Skeletal muscle satellite cell (primary cell): ENCODE measurements at regions not wholly inside any gene's neighbourhood (a gene's known extent, or its start where the extent isn't known, plus 50 kb on each side); places are given as distances from the start of the nearest gene placed in this dataset.
A peak's percentile ranks its signal among the peaks of the same experiment; 100 is the strongest.
"Not testable (repeated sequence)": the region's sequence is repeated elsewhere in the genome, so short reads cannot be mapped to it uniquely, and the experiment has no call there.

Experiments used
- H3K27me3 ChIP-seq: 2 replicates; pipeline ENCODE4 v1.7.0; 2013; ENCODE audit warnings: low read length; ENCODE audit not compliant: control insufficient read depth, insufficient read depth
- H3K36me3 ChIP-seq: 2 replicates; pipeline ENCODE4 v1.7.0; 2013; ENCODE audit warnings: mild to moderate bottlenecking, control low read depth, low read length; ENCODE audit not compliant: insufficient read depth
- H3K4me1 ChIP-seq: 2 replicates; pipeline ENCODE4 v1.7.0; 2013; ENCODE audit warnings: low read length; ENCODE audit not compliant: control insufficient read depth, insufficient read depth
- H3K4me2 ChIP-seq: 2 replicates; pipeline ENCODE4 v1.7.0; 2013; ENCODE audit warnings: mild to moderate bottlenecking, low read length
- H3K4me3 ChIP-seq: 2 replicates; pipeline ENCODE4 v1.7.0; 2013; ENCODE audit warnings: low read length
- H3K9ac ChIP-seq: 2 replicates; pipeline ENCODE4 v1.7.0; 2013; ENCODE audit warnings: mild to moderate bottlenecking, low read depth, low read length, moderate library complexity
- H3K9me3 ChIP-seq: replicated peaks from 2 replicates; pipeline ENCODE4 v1.7.0; 2013; ENCODE audit warnings: mild to moderate bottlenecking, control low read depth, low read length

GRCh38 chr10:47164126-47164799 lies 135.7 kb upstream of the GDF10 start:
- Histone ChIP-seq H3K9ac (no peak overlapping the region), H3K4me2 (no peak overlapping the region), H3K4me1 (no peaks in the 10 kb centered on the region)

GRCh38 chr10:47164800-47165128 lies 135.2 kb upstream of the GDF10 start:
- no peaks in the 10 kb centered on the region for H3K36me3 ChIP-seq
- H3K4me2 ChIP-seq, result no peak overlapping the region
- H3K27me3 ChIP-seq, result no peaks in the 10 kb centered on the region
- no peak overlapping the region for H3K9ac ChIP-seq
- no peak overlapping the region for H3K4me3 ChIP-seq
- no peaks in the 10 kb centered on the region for H3K9me3 ChIP-seq
- H3K4me1 ChIP-seq, result no peaks in the 10 kb centered on the region

More at GRCh38 chr10:47164126-47164799, 135.7 kb upstream of the GDF10 start:
- H3K36me3 ChIP-seq, result no peaks in the 10 kb centered on the region
- no peak overlapping the region for H3K4me3 ChIP-seq
- no peaks in the 10 kb centered on the region for H3K27me3 ChIP-seq
- H3K9me3 ChIP-seq, result no peaks in the 10 kb centered on the region

- Histone ChIP-seq H3K9me3 (no peaks in the 10 kb centered on the region), H3K4me3 (no peak overlapping the region), H3K4me2 (no peak overlapping the region), H3K36me3 (no peaks in the 10 kb centered on the region), H3K4me1 (no peaks in the 10 kb centered on the region), H3K27me3 (no peaks in the 10 kb centered on the region), H3K9ac (no peak overlapping the region)
These were observed 134.8 kb upstream of the GDF10 start for GRCh38 chr10:47165168-47165710.

- Histone ChIP-seq H3K27me3 (no peaks in the 10 kb centered on the region), H3K9me3 (no peaks in the 10 kb centered on the region), H3K4me1 (no peaks in the 10 kb centered on the region), H3K4me3 (no peak overlapping the region), H3K36me3 (no peaks in the 10 kb centered on the region), H3K4me2 (peak overlapping the region; percentile 41), H3K9ac (no peak overlapping the region)
These were observed 134.1 kb upstream of the GDF10 start for GRCh38 chr10:47165711-47166404.

- H3K4me3 ChIP-seq, result no peak overlapping the region
- H3K36me3 ChIP-seq, result no peaks in the 10 kb centered on the region
These were observed 133.6 kb upstream of the GDF10 start for GRCh38 chr10:47166405-47166777.

GRCh38 chr10:47166808-47167581 lies 133.0 kb upstream of the GDF10 start:
- not testable (repeated sequence) for H3K4me2 ChIP-seq, H3K36me3 ChIP-seq, H3K27me3 ChIP-seq, H3K4me3 ChIP-seq, H3K9me3 ChIP-seq, H3K4me1 ChIP-seq, H3K9ac ChIP-seq

More at GRCh38 chr10:47166405-47166777, 133.6 kb upstream of the GDF10 start:
- Histone ChIP-seq H3K9me3 (no peaks in the 10 kb centered on the region), H3K4me2 (no peak overlapping the region), H3K27me3 (no peaks in the 10 kb centered on the region), H3K4me1 (no peaks in the 10 kb centered on the region), H3K9ac (no peak overlapping the region)

GRCh38 chr10:47167591-47167990 lies 132.4 kb upstream of the GDF10 start:
- no peaks in the 10 kb centered on the region for H3K27me3 ChIP-seq
- H3K4me1 ChIP-seq, result no peaks in the 10 kb centered on the region
- H3K9me3 ChIP-seq, result no peaks in the 10 kb centered on the region
- H3K36me3 ChIP-seq, result no peaks in the 10 kb centered on the region
- no peak overlapping the region for H3K9ac ChIP-seq
- H3K4me3 ChIP-seq, result no peak overlapping the region
- no peak overlapping the region for H3K4me2 ChIP-seq

GRCh38 chr10:47169581-47169980 lies 130.4 kb upstream of the GDF10 start:
- Histone ChIP-seq H3K27me3 (no peaks in the 10 kb centered on the region), H3K9ac (no peak overlapping the region)

GRCh38 chr10:47173929-47174442 lies 126.0 kb upstream of the GDF10 start:
- no peaks in the 10 kb centered on the region for H3K4me1 ChIP-seq
- H3K4me3 ChIP-seq, result no peak overlapping the region
- H3K27me3 ChIP-seq, result peaks cover 4% of the 10 kb centered on the region
- H3K36me3 ChIP-seq, result no peaks in the 10 kb centered on the region
- no peak overlapping the region for H3K9ac ChIP-seq
- no peaks in the 10 kb centered on the region for H3K9me3 ChIP-seq
- H3K4me2 ChIP-seq, result no peak overlapping the region

More at GRCh38 chr10:47169581-47169980, 130.4 kb upstream of the GDF10 start:
- H3K9me3 ChIP-seq, result no peaks in the 10 kb centered on the region
- H3K36me3 ChIP-seq, result no peaks in the 10 kb centered on the region
- no peaks in the 10 kb centered on the region for H3K4me1 ChIP-seq
- H3K4me3 ChIP-seq, result no peak overlapping the region
- no peak overlapping the region for H3K4me2 ChIP-seq

GRCh38 chr10:47175181-47176123 lies 124.5 kb upstream of the GDF10 start:
- Histone ChIP-seq H3K9me3 (no peaks in the 10 kb centered on the region), H3K36me3 (no peaks in the 10 kb centered on the region), H3K4me2 (no peak overlapping the region), H3K9ac (no peak overlapping the region), H3K4me1 (no peaks in the 10 kb centered on the region), H3K4me3 (no peak overlapping the region), H3K27me3 (peaks cover 4% of the 10 kb centered on the region)
